GOT3 (cell line): ENCODE measurements at regions not wholly inside any gene's neighbourhood (a gene's known extent, or its start where the extent isn't known, plus 50 kb on each side); places are given as distances from the start of the nearest gene placed in this dataset.
"Not testable (repeated sequence)": the region's sequence is repeated elsewhere in the genome, so short reads cannot be mapped to it uniquely, and the experiment has no call there.

ENCODE experiments used
- DNase-seq: peaks from one replicate; lab custom pipeline; 2025; ENCODE audit warnings: mixed read lengths; lab: John Stamatoyannopoulos, UW

GRCh38 chr12:47373554-47374150, 293.9 kb upstream of the AMIGO2 start:
- DNase-seq = no peak

GRCh38 chr12:47370421-47370820, 290.7 kb upstream of the AMIGO2 start:
- DNase-seq = no peak

GRCh38 chr12:47369085-47369484, 289.3 kb upstream of the AMIGO2 start:
- DNase-seq = no peak

- no peak for DNase-seq
Measured at GRCh38 chr12:47367912-47368537, 288.3 kb upstream of the AMIGO2 start.

GRCh38 chr12:47366579-47366978, 286.8 kb upstream of the AMIGO2 start:
- DNase-seq = no peak

- no peak for DNase-seq
Measured at GRCh38 chr12:47366157-47366556, 286.4 kb upstream of the AMIGO2 start.

- not testable (repeated sequence) for DNase-seq
Measured at GRCh38 chr12:47365443-47366076, 285.8 kb upstream of the AMIGO2 start.

- DNase-seq = no peak
Measured at GRCh38 chr12:47364261-47364660, 284.5 kb upstream of the AMIGO2 start.

- no peak for DNase-seq
Measured at GRCh38 chr12:47362126-47362705, 282.5 kb upstream of the AMIGO2 start.

- no peak for DNase-seq
Measured at GRCh38 chr12:47361389-47362021, 281.7 kb upstream of the AMIGO2 start.

GRCh38 chr12:47360771-47361388, 281.1 kb upstream of the AMIGO2 start:
- DNase-seq = no peak

GRCh38 chr12:47360093-47360480, 280.3 kb upstream of the AMIGO2 start:
- DNase-seq = no peak

- DNase-seq = no peak
Measured at GRCh38 chr12:47359310-47360092, 279.7 kb upstream of the AMIGO2 start.

- DNase-seq = not testable (repeated sequence)
Measured at GRCh38 chr12:47357006-47357405, 277.2 kb upstream of the AMIGO2 start.

- no peak for DNase-seq
Measured at GRCh38 chr12:47356129-47356700, 276.5 kb upstream of the AMIGO2 start.

- DNase-seq = no peak
Measured at GRCh38 chr12:47353508-47353907, 273.7 kb upstream of the AMIGO2 start.

GRCh38 chr12:47352067-47352466, 272.3 kb upstream of the AMIGO2 start:
- DNase-seq = no peak

- DNase-seq = no peak
Measured at GRCh38 chr12:47351526-47351925, 271.8 kb upstream of the AMIGO2 start.

- no peak for DNase-seq
Measured at GRCh38 chr12:47350062-47350408, 270.3 kb upstream of the AMIGO2 start.

- DNase-seq = no peak
Measured at GRCh38 chr12:47349137-47350061, 269.6 kb upstream of the AMIGO2 start.
